ES-I3 (cell line): ENCODE measurements at regions not wholly inside any gene's neighbourhood (a gene's known extent, or its start where the extent isn't known, plus 50 kb on each side); places are given as distances from the start of the nearest gene placed in this dataset.

Experiments
- H3K36me3 ChIP-seq: 2 replicates; pipeline ENCODE4 v1.6.1; 2013; ENCODE audit warnings: mild to moderate bottlenecking, low read length, control low read depth, moderate library complexity; ENCODE audit not compliant: insufficient read depth
- H3K4me1 ChIP-seq: 2 replicates; pipeline ENCODE4 v1.6.1; 2013; ENCODE audit warnings: mild to moderate bottlenecking, control low read depth, low read length; ENCODE audit not compliant: insufficient read depth
- H3K9ac ChIP-seq: 2 replicates; pipeline ENCODE4 v1.6.1; 2013; ENCODE audit warnings: low read depth, mild to moderate bottlenecking, low read length, moderate library complexity
- H3K9me3 ChIP-seq: 2 replicates; pipeline ENCODE4 v1.6.1; 2013; ENCODE audit warnings: mild to moderate bottlenecking, low read length, moderate library complexity; ENCODE audit not compliant: control insufficient read depth, insufficient read depth

DNA sequence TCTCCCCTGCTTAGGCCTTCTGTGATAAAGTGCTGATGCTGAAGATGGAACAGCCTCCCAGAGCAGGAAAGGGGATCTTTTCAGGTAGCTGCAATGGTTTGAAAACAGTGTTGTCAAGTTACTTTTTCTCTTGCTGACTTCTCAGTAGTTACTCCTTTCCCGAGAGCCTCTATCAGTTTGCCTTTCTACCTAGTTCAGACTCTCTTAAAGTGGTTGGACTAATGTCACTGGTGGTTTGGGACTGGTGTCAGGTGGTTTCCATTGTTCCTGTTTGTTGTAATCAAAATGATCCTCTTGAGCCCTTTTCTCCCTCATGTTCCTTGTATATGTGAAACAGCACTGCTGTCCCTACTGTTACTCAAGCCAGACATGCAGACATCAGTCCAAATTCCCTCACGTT is 91.4 kb downstream of the FAM217A start:
- no peaks in the 10 kb centered on the region; the same call in 1 of the 2 replicates for H3K36me3 ChIP-seq
- no peaks in the 10 kb centered on the region for H3K9me3 ChIP-seq
- H3K4me1 ChIP-seq = peaks cover 19% of the 10 kb centered on the region
- H3K9ac ChIP-seq = no peak overlapping the region

DNA sequence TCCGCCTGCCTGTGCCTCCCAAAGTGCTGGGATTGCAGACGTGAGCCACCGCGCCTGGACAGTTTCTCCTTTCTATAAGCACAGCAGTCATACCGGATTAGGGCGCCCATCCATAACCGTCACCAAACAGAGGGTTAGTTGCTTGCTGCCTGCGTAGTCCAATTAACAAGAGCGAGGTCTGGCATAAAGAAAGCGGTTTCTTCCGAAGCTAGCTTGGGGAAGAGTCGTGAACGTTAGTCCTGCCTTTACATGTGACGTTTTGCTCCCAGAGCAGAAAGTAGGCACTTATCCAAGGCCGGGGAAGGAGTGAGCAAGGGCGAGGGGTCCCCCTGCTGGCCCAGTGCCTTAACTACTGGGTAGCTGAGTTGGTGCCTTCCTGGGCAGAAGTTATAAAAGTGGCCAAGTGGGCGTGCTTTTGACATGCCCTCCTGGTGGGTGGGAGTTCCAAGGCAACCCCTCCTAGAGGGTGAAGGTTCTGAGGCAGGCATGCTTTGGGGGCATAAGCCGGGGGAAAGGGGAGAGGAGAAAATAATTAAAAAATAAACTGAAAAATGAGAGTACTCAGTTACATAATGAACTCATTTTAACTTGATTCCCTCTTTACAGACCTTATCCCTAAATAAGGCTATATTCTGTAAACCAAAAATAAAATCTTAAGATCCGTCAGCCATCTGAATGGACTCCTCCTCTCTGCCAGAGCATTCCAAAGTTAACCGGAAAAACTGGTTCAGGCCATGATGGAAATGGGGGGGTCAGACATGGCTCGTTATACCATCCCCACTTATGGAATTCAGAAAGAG is 88.0 kb downstream of the FAM217A start:
- no peaks in the 10 kb centered on the region for H3K9me3 ChIP-seq
- H3K4me1 ChIP-seq = peaks cover 19% of the 10 kb centered on the region
- H3K36me3 ChIP-seq = no peaks in the 10 kb centered on the region
- H3K9ac ChIP-seq = no peak overlapping the region

- Histone ChIP-seq H3K36me3 (no peaks in the 10 kb centered on the region), H3K9me3 (no peaks in the 10 kb centered on the region), H3K9ac (no peak overlapping the region), H3K4me1 (peaks cover 13% of the 10 kb centered on the region)
Observed at GRCh38 chr6:3991941-3992340, 87.0 kb downstream of the FAM217A start.

GRCh38 chr6:3996349-3996748 is 82.6 kb downstream of the FAM217A start:
- no peaks in the 10 kb centered on the region for H3K9me3 ChIP-seq
- 0 out of 2 replicates have a peak, but pooled peaks cover under 1% of the 10 kb centered on the region for H3K4me1 ChIP-seq
- H3K36me3 ChIP-seq = no peaks in the 10 kb centered on the region
- H3K9ac ChIP-seq = no peak overlapping the region

DNA sequence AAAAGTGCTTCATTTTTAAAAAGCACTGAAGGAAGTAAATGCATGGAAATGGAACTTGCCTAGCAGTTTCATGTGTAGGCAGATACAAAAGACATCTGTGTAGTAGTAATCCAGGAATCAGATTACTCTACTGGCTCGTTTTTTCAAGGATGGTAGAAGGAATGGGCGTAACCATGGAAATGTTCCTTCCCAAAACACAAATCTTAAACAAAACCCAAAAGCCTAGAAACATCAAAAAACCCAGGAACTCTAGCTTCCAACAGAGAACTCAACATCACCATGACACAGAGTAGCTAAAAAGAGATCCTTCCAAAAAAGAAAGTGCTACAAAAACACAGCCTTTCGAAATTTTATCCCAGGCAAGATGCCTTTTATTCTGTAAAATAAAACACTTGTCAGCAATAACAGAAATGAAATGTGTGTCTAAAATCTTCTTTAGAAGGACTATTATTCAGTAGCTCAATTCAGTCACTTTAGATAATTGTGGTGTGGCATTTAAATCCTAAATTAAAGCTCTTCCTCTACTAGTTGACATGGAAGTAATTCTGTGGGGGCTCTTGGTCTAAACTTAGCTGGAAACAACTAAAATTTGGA is 81.7 kb downstream of the FAM217A start:
- Histone ChIP-seq H3K4me1 (no peaks in the 10 kb centered on the region), H3K36me3 (no peaks in the 10 kb centered on the region), H3K9me3 (no peaks in the 10 kb centered on the region), H3K9ac (no peak overlapping the region)

GRCh38 chr6:3999800-4000661 is 78.9 kb downstream of the FAM217A start:
- Histone ChIP-seq H3K9ac (no peak overlapping the region), H3K4me1 (no peaks in the 10 kb centered on the region), H3K9me3 (no peaks in the 10 kb centered on the region)

DNA sequence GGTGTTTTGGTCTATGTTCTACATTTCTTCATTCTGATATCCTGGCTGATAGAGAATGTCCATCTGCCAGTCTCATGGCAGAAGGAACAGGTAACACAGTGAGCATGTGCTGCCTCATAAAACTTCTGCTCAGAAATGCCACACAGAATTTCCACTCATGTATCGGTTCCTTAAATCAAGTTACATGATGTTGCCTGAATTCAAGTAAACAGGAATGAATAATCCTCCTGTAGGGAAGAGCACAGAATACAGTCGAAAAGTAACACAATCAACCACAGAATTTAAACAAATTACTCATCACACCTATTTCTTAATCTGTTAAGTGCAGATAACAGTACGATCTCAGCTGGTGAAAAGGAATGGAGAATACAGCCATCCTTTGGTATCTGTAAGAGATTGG is 74.7 kb downstream of the FAM217A start:
- H3K4me1 ChIP-seq = no peaks in the 10 kb centered on the region
- no peaks in the 10 kb centered on the region for H3K36me3 ChIP-seq
- H3K9me3 ChIP-seq = no peaks in the 10 kb centered on the region
- no peak overlapping the region for H3K9ac ChIP-seq

More at GRCh38 chr6:3999800-4000661, 78.9 kb downstream of the FAM217A start:
- H3K36me3 ChIP-seq = no peaks in the 10 kb centered on the region

DNA sequence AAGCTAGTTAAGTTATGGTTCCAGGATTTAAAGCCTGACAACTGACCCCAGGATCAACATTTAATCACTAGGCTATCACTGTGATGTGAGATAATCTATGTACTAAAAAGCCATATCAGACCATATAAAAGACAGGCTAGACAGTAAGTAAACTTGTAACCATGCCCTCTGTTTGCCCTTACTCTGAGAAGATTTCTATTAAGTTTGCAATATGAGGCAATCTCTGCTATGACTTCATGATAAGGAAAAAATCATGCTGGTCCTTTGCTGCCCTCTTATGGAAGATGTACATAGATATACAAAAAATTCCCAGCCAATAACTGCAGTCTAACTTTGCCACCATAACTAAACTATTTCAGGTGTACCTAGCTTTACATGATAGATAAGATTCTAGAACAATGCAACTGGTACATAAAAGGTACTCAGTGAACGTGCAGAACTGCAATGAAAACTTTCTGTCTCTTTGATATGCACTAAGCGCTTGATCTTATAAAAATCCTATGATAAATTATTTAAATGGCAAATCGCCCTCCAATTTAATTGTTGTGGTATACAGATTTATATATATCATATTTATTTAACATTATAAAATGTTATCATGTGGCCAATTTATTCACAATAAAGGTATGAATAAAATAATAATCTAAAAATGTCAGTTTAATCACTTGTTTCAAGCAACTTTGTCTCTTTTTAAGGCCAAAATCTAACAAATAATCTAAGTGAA is 70.5 kb downstream of the FAM217A start:
- H3K4me1 ChIP-seq = 0 out of 2 replicates have a peak, but pooled peaks cover 9% of the 10 kb centered on the region
- no peaks in the 10 kb centered on the region for H3K9me3 ChIP-seq
- H3K9ac ChIP-seq = no peak overlapping the region
- no peaks in the 10 kb centered on the region for H3K36me3 ChIP-seq

GRCh38 chr6:4009486-4009885 is 69.5 kb downstream of the FAM217A start:
- H3K4me1 ChIP-seq = 0 out of 2 replicates have a peak, but pooled peaks cover 9% of the 10 kb centered on the region
- no peaks in the 10 kb centered on the region for H3K9me3 ChIP-seq
- H3K9ac ChIP-seq = no peak overlapping the region
- H3K36me3 ChIP-seq = no peaks in the 10 kb centered on the region

DNA sequence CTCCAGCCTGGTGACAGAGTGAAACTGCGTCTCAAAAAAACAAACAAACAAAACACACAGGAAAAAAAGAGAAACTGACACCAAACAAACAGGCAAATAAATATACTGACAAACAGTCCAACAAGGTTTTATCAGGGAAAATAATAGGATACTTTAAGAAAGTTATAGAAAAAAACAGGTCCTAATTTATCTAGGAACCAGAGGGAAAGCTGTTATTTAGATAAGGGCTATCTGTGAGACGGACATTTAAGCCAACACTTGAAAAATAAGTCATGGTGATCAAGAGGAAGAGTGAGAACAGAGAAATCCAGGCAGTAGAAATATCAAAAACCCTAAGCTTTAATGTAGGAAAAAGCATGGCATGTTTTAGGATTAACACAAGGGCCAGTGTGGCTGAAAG is 68.9 kb downstream of the FAM217A start:
- no peak overlapping the region for H3K9ac ChIP-seq

GRCh38 chr6:4010689-4011090 is 68.2 kb downstream of the FAM217A start:
- Histone ChIP-seq H3K9ac (no peak overlapping the region), H3K9me3 (no peaks in the 10 kb centered on the region), H3K36me3 (no peaks in the 10 kb centered on the region), H3K4me1 (0 out of 2 replicates have a peak, but pooled peaks cover 9% of the 10 kb centered on the region)

More for the DNA sequence above, 68.9 kb downstream of the FAM217A start:
- H3K36me3 ChIP-seq = no peaks in the 10 kb centered on the region
- no peaks in the 10 kb centered on the region for H3K9me3 ChIP-seq
- H3K4me1 ChIP-seq = 0 out of 2 replicates have a peak, but pooled peaks cover 9% of the 10 kb centered on the region

GRCh38 chr6:4012826-4013225 is 66.1 kb downstream of the FAM217A start:
- Histone ChIP-seq H3K4me1 (peaks cover 12% of the 10 kb centered on the region), H3K9me3 (no peaks in the 10 kb centered on the region), H3K36me3 (no peaks in the 10 kb centered on the region), H3K9ac (no peak overlapping the region)

DNA sequence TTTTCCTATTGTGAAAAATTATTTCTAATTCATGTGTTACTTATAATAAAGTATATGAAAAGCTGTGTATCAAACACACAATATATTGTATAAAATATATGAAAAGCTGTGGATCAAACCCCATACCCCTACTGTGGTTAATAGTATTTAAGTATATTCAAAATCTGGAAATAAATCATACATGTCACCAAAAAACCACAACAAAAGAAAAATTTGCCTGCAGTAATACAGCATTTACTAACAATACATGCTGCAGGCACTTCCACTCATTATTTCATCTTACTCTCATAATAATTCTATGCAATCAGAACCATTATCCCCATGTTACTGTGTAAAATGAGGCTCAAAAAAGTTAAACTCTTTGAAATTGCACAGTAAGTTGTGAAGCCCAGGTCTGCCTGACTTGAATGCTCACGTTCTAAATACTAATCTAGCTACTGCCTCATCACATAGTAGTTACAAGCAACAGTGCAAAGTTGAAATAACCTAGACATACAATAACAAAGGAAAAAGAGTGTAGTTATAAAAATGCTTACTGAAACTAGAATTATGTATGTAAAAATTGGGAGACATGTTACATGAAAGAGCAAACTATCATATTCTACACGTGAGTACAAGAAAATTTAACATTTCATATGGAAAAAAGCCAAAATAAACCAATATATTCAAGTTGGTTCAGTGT is 61.7 kb downstream of the FAM217A start:
- Histone ChIP-seq H3K36me3 (no peaks in the 10 kb centered on the region), H3K9me3 (no peaks in the 10 kb centered on the region), H3K9ac (peak overlapping the region; percentile 98), H3K4me1 (peaks cover 10% of the 10 kb centered on the region)
